ENCODE measurements at regions not wholly inside any gene's neighbourhood (a gene's known extent, or its start where the extent isn't known, plus 50 kb on each side); places are given as distances from the start of the nearest gene placed in this dataset.

- no peak for DNase-seq
These were observed 523.0 kb downstream of the TXNL1 start for GRCh38 chr18:56115071-56116015.

- no peak for DNase-seq
These were observed 525.0 kb upstream of the TCF4 start for GRCh38 chr18:56112984-56113383.

DNA sequence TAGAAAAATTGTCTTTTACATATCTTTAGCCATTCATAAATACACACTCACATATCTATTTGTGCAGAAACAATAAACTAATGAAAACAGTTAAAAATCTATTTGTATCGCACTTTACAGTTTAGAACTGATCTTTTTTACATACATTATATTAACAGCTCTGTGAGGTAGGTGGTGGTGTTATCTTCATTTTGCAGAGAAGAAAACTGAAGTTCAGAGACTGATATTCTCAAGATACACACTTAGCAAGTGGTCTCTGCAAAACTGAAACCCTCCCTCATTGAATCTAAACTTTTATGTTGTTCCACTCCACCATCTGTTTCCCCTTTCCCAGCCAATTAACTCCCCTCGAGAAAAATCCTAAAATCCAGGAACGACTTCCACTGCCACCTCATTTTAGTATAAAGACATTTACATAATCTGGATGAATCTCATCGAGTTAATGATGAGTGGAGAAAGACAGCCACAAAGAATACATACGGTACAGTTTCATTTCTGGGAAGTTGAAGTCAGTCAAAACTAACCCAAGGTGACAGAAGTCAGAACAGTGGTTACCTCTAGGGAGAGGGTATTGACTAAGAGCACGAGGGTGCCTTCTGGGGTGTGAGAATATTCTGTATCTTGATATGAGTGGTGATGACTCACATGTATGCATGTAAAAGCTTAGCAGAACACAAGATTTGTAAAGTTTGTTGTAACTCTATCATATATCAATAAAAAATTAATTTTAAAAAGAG is 524.2 kb upstream of the TCF4 start:
- DNase-seq: no peak

DNA sequence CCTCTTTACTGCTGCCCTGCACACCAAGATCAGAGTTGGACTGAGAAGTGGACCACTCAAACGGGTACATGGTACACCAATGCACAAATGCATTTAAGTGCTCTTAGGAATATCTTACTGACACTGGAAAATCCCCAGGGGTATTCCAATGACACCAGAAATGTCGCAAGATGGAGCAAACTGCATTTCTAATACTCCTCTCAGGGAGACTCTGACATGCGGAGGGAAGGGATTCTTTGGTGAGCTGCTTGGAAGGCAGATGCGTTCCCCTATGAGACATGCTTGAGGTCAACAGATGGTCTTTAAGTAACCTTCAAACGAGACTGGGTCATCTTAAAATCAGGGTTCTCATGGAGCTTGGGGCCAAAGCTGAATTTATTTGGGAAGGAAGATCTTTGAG is 521.8 kb upstream of the TCF4 start:
- DNase-seq: no peak

DNA sequence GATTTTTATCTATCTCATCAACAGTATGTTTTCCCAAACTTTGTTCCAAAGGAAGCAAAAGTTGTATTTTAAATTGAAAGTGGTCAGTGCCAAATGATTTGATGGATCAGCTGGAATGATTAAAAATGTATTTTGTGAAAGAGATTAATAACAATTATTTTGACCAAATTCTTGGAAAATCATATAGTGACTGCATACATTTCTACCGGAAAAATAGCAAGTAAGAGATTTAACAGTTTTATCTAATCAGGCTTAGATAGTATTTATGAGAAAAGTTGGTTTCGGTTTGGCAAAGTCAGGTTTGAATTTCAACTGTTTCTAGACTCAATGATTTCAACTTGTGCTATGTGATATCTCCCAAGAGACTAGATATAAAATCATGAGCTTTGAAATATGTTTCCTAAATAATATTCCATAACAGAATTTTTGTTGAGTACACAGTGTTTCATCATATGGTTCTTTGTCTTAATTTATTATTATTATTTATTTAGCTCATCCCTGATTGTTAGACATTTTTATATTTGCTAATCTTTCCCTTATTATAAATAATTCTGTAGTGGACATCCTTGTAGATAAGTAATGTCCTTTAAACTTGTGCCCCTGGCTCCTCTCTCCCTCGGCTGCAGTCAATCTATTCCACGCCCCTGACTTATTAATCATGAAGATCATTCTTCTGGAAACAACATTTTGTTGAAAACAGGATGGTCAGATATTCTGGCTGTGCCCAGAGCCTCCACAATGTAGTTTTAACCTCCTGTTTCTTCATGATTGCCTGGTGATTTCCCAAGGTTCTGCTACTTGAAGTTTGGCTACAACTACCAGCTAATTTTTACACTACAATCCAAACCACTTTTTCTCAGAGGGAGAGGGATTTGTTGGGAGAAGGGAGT is 520.7 kb upstream of the TCF4 start:
- DNase-seq: no peak

DNA sequence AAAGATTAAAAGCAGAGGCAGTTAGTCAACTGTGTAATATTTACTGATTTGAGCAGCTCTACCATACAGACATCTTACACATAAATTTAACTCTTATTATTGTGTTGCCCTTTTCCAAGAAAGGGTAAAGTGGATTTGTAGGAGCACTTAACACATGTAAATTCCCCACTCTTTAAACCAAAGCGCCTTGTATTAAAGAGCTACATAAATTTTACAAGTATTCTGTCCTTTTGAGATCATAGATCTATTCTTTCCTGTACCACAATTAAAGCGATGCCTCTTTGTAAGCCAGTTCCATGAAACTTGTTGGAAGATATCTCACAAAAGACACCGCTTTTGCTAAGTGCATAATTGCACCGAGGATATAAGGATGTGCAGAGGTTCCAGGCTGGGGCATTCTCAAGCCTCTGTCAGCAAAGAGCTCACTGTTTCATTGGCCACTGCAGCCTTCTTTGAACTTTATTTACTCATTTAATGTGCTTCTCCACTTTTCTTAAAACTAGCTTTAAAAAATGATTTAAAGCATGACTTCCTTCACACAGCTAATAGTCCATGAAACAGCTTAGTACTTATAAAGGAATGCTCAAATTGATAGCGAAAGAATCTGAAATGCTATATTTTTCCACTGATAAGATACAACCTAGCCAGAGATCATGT is 520.0 kb upstream of the TCF4 start:
- DNase-seq: peak; percentile 81

DNA sequence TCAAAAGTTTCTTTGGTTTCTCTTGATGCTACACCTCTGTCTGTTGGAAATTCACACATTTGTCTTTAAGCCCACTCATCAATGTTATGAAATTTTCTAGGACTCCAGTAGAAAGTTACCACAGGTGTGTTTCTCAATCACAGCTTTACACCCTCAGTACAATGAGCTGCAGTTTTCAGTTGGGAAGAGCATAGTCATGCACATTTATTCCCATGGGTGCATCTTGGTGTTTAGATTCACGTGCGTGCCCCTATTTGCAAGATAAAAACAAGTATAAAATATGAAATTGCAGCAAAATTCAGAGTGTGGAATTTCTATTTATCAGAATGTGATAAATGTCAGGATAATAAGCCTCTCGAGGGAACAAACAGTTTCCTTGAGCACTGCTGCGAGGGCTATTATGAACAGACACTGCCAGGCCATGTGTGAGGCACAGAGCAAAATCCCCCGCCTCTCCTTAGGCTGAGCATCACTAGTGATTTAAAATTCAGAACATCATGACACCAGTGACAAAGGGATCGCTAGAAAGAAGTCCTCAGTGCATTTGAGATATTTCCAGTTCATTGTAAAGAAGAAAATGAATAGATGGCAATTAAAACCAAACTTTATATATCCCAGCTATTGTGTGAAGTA is 512.2 kb upstream of the TCF4 start:
- DNase-seq: no peak

GRCh38 chr18:56097621-56098020 is 509.6 kb upstream of the TCF4 start:
- no peak for DNase-seq

DNA sequence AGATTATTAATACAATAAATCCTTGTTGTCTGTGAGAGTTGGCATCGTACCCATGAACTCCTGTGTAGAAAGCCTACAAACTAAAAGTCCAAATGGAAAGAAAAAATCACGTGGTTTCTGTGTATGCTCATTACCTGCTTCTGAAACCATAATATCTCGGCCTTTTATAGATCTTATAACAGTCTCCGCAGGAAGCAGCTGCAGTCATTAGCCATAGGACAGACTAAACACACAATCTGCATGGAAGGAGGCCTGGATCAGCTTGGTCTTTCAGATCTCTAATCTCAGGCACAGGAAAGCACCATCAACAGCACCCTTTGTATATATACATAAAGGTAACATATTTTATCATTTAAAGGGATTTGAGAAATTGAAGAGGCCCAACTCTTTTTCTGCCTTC is 508.9 kb upstream of the TCF4 start:
- no peak for DNase-seq

- DNase-seq: no peak
These were observed 501.7 kb upstream of the TCF4 start for GRCh38 chr18:56089612-56090258.

GRCh38 chr18:56086786-56087185 is 498.8 kb upstream of the TCF4 start:
- no peak for DNase-seq

GRCh38 chr18:56086176-56086575 is 498.2 kb upstream of the TCF4 start:
- no peak for DNase-seq

- no peak for DNase-seq
These were observed 497.6 kb upstream of the TCF4 start for GRCh38 chr18:56085551-56085950.

DNA sequence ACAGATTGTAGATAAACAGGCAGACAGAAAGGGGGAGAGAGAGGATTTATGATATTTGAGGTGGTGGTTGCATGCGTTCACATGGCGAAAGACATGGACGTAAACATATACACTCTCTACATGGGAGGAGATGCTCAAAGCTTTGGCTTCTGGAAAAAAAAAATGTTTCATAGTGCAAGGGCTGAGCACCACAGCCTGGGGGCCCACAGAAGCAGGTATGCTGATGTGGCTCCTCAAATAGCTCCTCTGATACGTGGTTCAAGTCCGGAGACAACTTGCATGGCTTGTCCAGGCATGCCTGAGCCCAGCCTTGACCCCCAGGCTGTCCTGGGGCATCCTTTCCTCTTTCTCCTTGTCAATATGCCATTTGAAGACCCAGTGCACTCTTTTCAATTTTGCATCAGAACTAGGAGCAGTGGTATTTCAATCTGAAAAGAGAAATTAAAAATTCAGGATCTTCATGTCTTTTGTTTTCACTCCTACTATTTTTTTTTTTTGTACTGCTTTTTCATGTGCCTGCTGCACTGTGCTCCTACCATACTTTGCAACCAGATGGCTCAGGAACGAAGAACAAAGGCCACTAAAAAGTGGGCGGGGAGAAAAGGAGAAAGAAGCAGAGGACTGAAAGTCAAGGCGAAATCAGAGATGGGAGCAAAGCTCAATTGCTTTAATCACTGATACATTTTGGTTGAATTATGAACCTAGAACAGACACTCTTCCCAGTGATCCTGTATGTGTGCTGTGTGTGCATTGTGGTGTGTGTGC is 495.7 kb upstream of the TCF4 start:
- DNase-seq: no peak

DNA sequence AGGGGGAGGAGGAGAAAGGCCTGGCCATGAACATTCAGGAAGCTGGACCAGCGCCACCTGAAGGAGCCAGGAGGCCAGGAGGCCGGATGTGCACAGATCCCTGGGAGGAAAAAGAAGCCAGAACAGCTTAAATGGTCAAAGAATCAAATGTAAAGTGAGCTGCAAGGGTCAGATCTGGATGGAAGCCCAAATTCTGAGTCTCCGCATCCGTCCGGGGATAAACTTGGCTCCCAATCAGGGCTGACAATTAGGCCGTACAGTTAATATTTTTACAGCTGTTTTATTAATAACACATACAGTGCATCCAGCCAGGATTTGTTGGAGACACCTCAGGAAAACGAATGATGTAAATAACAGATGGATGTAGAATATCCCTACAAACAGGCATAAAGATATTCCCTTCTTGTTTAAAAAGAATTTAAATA is 495.1 kb upstream of the TCF4 start:
- DNase-seq: no peak

DNA sequence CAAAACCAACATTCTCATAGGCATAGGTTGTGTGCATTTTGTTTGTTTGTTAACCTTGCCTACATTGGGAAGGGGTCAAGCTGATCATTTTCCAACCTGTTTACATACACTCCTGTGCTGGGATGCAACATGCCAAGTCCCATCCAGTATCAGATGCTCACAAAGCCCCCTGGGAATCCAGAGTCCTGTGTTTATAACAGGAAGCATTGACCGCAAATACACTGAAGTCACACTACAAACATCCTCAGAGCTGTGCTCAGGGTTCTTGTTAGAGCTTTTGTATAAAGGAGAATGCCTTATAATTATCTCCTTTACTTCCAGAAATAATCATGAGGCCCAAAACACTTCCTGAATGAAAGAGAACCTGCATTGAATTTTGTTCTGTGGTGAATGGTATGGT is 488.7 kb upstream of the TCF4 start:
- no peak for DNase-seq

DNA sequence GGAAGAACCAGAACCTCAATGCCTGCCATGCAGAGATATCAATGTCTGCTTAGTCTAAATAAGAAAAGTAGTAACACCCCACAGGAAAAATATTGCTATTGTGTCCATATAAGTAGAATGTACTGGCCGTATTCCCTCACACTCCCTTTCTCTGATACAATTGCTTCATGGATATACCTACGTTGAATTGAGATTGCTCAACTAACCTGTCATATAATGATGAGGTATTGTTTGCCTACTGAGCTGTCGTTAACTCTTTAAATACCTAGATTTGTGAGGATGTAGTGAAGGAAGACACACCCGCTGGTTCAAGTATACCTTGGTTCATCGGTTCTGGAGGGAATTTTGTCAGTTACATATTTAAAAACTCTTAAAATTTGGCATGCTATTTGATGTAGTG is 480.7 kb upstream of the TCF4 start:
- DNase-seq: no peak

- DNase-seq: no peak
These were observed 480.1 kb upstream of the TCF4 start for GRCh38 chr18:56067969-56068671.

DNA sequence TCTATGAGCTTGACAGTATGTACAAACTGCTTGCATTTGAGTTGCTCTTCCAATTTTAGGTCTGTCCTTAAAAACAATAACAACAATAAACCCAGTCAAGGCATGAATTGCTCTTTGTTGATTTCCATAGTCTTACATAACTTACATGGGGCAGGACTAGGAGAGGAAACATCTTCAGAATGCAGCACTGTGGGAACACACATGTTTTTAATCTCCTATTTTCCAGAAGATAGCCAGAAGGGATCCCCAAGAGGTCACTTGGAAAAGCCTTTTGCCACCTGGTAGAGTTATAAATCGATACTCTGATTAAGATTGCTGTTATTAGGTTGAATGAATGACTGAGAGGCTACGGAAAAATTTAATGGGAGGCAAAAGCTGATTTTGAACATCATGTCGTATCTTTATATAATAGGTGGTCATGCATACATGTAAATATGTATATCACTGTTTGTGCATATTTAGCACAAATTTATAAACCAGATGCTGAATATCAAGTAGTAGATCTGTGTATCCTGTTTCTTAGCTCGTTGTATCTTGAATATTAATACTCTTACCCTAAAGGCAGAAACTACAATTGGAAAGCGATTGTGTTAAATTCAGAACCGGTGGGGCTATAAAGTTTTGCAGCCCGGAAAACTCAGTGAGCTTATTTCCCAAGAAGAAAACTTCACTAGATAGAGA is 479.4 kb upstream of the TCF4 start:
- DNase-seq: no peak
